Right atrium auricular region (tissue), 2 donors: ENCODE measurements at regions not wholly inside any gene's neighbourhood (a gene's known extent, or its start where the extent isn't known, plus 50 kb on each side); places are given as distances from the start of the nearest gene placed in this dataset.
A peak's percentile ranks its signal among the peaks of the same experiment; 100 is the strongest.

Experiments used
- DNase-seq: peaks from one replicate; pipeline ENCODE4 v3.0.0-alpha.2; 2019; ENCODE audit warnings: low spot score
- H3K27ac ChIP-seq, 2 donors: fragments of 200-600 bp; sonication (generic); 1 replicate in 1 of 2; 2 replicates in 1 of 2; pipeline ENCODE4 v1.5.1; 2016 to 2019
- H3K27me3 ChIP-seq, 2 donors: fragments of 200-600 bp; sonication (generic); one replicate each; pipeline versions ENCODE4 v1.5.1 to v1.6.0; 2017 to 2019
- H3K36me3 ChIP-seq: fragments of 200-600 bp; sonication (generic); one replicate; pipeline ENCODE4 v1.5.1; 2016
- H3K4me1 ChIP-seq, 2 donors: fragments of 200-600 bp; sonication (generic); one replicate each; pipeline versions ENCODE4 v1.5.1 to v1.6.0; 2017 to 2019
- H3K4me3 ChIP-seq, 2 donors: fragments of 200-600 bp; sonication (generic); 1 replicate in 1 of 2; 2 replicates in 1 of 2; pipeline ENCODE4 v1.5.1; 2017 to 2019; ENCODE audit warnings: mild to moderate bottlenecking in 1 of 2, moderate library complexity in 1 of 2
- H3K9me3 ChIP-seq, 2 donors: fragments of 200-600 bp; sonication (generic); one replicate each; pipeline ENCODE4 v1.5.1; 2019
- CTCF ChIP-seq, 2 donors: fragments of 200-600 bp; sonication (generic); IDR thresholded peaks; one replicate each; pipeline ENCODE4 v1.5.1; 2019; ENCODE audit warnings: antibody characterized with exemption in 2 of 2

- Histone ChIP-seq H3K27me3 (no peaks in the 10 kb centered on the region), H3K36me3 (no peaks in the 10 kb centered on the region), H3K9me3 (no peaks in the 10 kb centered on the region), H3K4me1 (no peaks in the 10 kb centered on the region), H3K4me3 (peak overlapping the region; percentile 1 to 28), H3K27ac (peak overlapping the region; percentile 22 to 66)
- DNase-seq = no peak
- TF ChIP-seq CTCF (IDR thresholded peaks at IDR 0.05) = no peak
Measured at GRCh38 chr11:23090659-23091058, 230.4 kb upstream of the CCDC179 start.

GRCh38 chr11:23095650-23096189, 235.4 kb upstream of the CCDC179 start:
- H3K27me3 ChIP-seq = no peaks in the 10 kb centered on the region
- H3K4me3 ChIP-seq = no peak overlapping the region
- no peaks in the 10 kb centered on the region for H3K4me1 ChIP-seq
- DNase-seq = no peak
- H3K36me3 ChIP-seq = no peaks in the 10 kb centered on the region
- no peak overlapping the region for H3K27ac ChIP-seq
- no peak for TF ChIP-seq CTCF (IDR thresholded peaks at IDR 0.05)
- H3K9me3 ChIP-seq = no peaks in the 10 kb centered on the region

- TF ChIP-seq CTCF (IDR thresholded peaks at IDR 0.05) = no peak
- H3K36me3 ChIP-seq = no peaks in the 10 kb centered on the region
Measured at GRCh38 chr11:23097891-23098290, 237.6 kb upstream of the CCDC179 start.

GRCh38 chr11:23099256-23099655, 239.0 kb upstream of the CCDC179 start:
- no peak overlapping the region for H3K4me3 ChIP-seq
- no peaks in the 10 kb centered on the region for H3K27me3 ChIP-seq
- no peaks in the 10 kb centered on the region for H3K4me1 ChIP-seq
- TF ChIP-seq CTCF (IDR thresholded peaks at IDR 0.05) = no peak
- no peak overlapping the region for H3K27ac ChIP-seq
- H3K36me3 ChIP-seq = no peaks in the 10 kb centered on the region
- no peak for DNase-seq
- no peaks in the 10 kb centered on the region for H3K9me3 ChIP-seq

More at GRCh38 chr11:23097891-23098290, 237.6 kb upstream of the CCDC179 start:
- Histone ChIP-seq H3K27me3 (no peaks in the 10 kb centered on the region), H3K4me1 (no peaks in the 10 kb centered on the region), H3K9me3 (no peaks in the 10 kb centered on the region), H3K27ac (no peak overlapping the region), H3K4me3 (no peak overlapping the region)
- DNase-seq = no peak

GRCh38 chr11:23100726-23101125, 240.5 kb upstream of the CCDC179 start:
- DNase-seq = no peak
- Histone ChIP-seq H3K27me3 (no peaks in the 10 kb centered on the region), H3K4me1 (no peaks in the 10 kb centered on the region), H3K4me3 (no peak overlapping the region), H3K9me3 (no peaks in the 10 kb centered on the region), H3K27ac (no peak overlapping the region), H3K36me3 (no peaks in the 10 kb centered on the region)
- TF ChIP-seq CTCF (IDR thresholded peaks at IDR 0.05) = no peak

- no peak for TF ChIP-seq CTCF (IDR thresholded peaks at IDR 0.05)
- Histone ChIP-seq H3K9me3 (no peaks in the 10 kb centered on the region), H3K4me1 (no peaks in the 10 kb centered on the region)
Measured at GRCh38 chr11:23103416-23103815, 243.1 kb upstream of the CCDC179 start.

More at GRCh38 chr11:23103416-23103815, 243.1 kb upstream of the CCDC179 start:
- H3K4me3 ChIP-seq = no peak overlapping the region
- DNase-seq = no peak
- no peaks in the 10 kb centered on the region for H3K27me3 ChIP-seq
- H3K27ac ChIP-seq = no peak overlapping the region
- H3K36me3 ChIP-seq = no peaks in the 10 kb centered on the region
